ENCODE measurements at regions not wholly inside any gene's neighbourhood (a gene's known extent, or its start where the extent isn't known, plus 50 kb on each side); places are given as distances from the start of the nearest gene placed in this dataset.
"Not testable (repeated sequence)": the region's sequence is repeated elsewhere in the genome, so short reads cannot be mapped to it uniquely, and the experiment has no call there.

- Histone ChIP-seq H3K9ac (ENCODE audit: low read depth in 1 of 2, low read length in 2 of 2) (no peak overlapping the region), H3K4me3 (ENCODE audit: low read depth in 1 of 2, low read length in 2 of 2) (no peak overlapping the region), H3K36me3 (ENCODE audit: control insufficient read depth in 1 of 2, insufficient read depth in 2 of 2, low read length in 2 of 2) (no peaks in the 10 kb centered on the region), H3K27me3 (ENCODE audit: control insufficient read depth in 1 of 2, insufficient read depth in 2 of 2, low read length in 2 of 2) (no peaks in the 10 kb centered on the region), H3K27ac (ENCODE audit: low read depth, low read length) (no peak overlapping the region), H3K4me1 (ENCODE audit: control insufficient read depth in 1 of 2, insufficient read depth in 2 of 2, low read length in 2 of 2) (no peaks in the 10 kb centered on the region), H3K9me3 (ENCODE audit: control insufficient read depth in 1 of 2, low read length in 2 of 2) (no peaks in the 10 kb centered on the region)
Measured at GRCh38 chr6:84897011-84897410, 132.6 kb upstream of the TBX18 start.

DNA sequence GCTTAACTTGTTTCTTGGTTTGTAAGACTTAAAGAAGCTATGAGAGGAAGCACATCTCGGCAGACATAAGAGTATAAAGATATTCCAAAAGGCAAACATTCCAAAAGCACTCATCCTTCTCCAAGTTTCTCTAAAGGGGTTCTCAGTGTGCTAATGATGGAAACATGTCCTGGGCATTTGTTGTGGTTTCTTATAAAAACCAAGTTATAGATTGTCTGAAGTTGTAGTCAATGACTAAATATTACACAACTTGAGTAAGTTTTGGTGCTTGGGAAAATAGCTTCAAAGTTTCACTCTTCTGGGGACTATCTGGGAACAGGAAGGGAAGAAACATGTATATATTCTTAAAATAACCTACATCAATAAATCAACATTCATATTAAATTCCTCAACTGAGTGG is 128.3 kb upstream of the TBX18 start:
- no peaks in the 10 kb centered on the region for H3K36me3 ChIP-seq (ENCODE audit: control insufficient read depth in 1 of 2, insufficient read depth in 2 of 2, low read length in 2 of 2)
- H3K27me3 ChIP-seq (ENCODE audit: control insufficient read depth in 1 of 2, insufficient read depth in 2 of 2, low read length in 2 of 2), result no peaks in the 10 kb centered on the region
- H3K4me3 ChIP-seq (ENCODE audit: low read depth in 1 of 2, low read length in 2 of 2), result no peak overlapping the region
- no peak overlapping the region for H3K9ac ChIP-seq (ENCODE audit: low read depth in 1 of 2, low read length in 2 of 2)
- no peaks in the 10 kb centered on the region for H3K4me1 ChIP-seq (ENCODE audit: control insufficient read depth in 1 of 2, insufficient read depth in 2 of 2, low read length in 2 of 2)
- H3K9me3 ChIP-seq (ENCODE audit: control insufficient read depth in 1 of 2, low read length in 2 of 2), result no peaks in the 10 kb centered on the region
- no peak overlapping the region for H3K27ac ChIP-seq (ENCODE audit: low read depth, low read length)

GRCh38 chr6:84882768-84883766 is 118.7 kb upstream of the TBX18 start:
- Histone ChIP-seq H3K4me3 (ENCODE audit: low read depth in 1 of 2, low read length in 2 of 2) (no peak overlapping the region), H3K9me3 (ENCODE audit: control insufficient read depth in 1 of 2, low read length in 2 of 2) (no peaks in the 10 kb centered on the region), H3K27ac (ENCODE audit: low read depth, low read length) (no peak overlapping the region), H3K9ac (ENCODE audit: low read depth in 1 of 2, low read length in 2 of 2) (no peak overlapping the region), H3K27me3 (ENCODE audit: control insufficient read depth in 1 of 2, insufficient read depth in 2 of 2, low read length in 2 of 2) (no peaks in the 10 kb centered on the region), H3K4me1 (ENCODE audit: control insufficient read depth in 1 of 2, insufficient read depth in 2 of 2, low read length in 2 of 2) (no peaks in the 10 kb centered on the region), H3K36me3 (ENCODE audit: control insufficient read depth in 1 of 2, insufficient read depth in 2 of 2, low read length in 2 of 2) (no peaks in the 10 kb centered on the region)

GRCh38 chr6:84879385-84879784 is 115.0 kb upstream of the TBX18 start:
- H3K9ac ChIP-seq (ENCODE audit: low read depth in 1 of 2, low read length in 2 of 2); H3K9me3 ChIP-seq (ENCODE audit: control insufficient read depth in 1 of 2, low read length in 2 of 2); H3K4me1 ChIP-seq (ENCODE audit: control insufficient read depth in 1 of 2, insufficient read depth in 2 of 2, low read length in 2 of 2); H3K27ac ChIP-seq (ENCODE audit: low read depth, low read length); H3K4me3 ChIP-seq (ENCODE audit: low read depth in 1 of 2, low read length in 2 of 2); H3K36me3 ChIP-seq (ENCODE audit: control insufficient read depth in 1 of 2, insufficient read depth in 2 of 2, low read length in 2 of 2); H3K27me3 ChIP-seq (ENCODE audit: control insufficient read depth in 1 of 2, insufficient read depth in 2 of 2, low read length in 2 of 2): not testable (repeated sequence)

- H3K4me1 ChIP-seq (ENCODE audit: control insufficient read depth in 1 of 2, insufficient read depth in 2 of 2, low read length in 2 of 2), result no peaks in the 10 kb centered on the region
- H3K27me3 ChIP-seq (ENCODE audit: control insufficient read depth in 1 of 2, insufficient read depth in 2 of 2, low read length in 2 of 2), result no peaks in the 10 kb centered on the region
- H3K27ac ChIP-seq (ENCODE audit: low read depth, low read length), result no peak overlapping the region
- no peaks in the 10 kb centered on the region for H3K36me3 ChIP-seq (ENCODE audit: control insufficient read depth in 1 of 2, insufficient read depth in 2 of 2, low read length in 2 of 2)
- H3K9me3 ChIP-seq (ENCODE audit: control insufficient read depth in 1 of 2, low read length in 2 of 2), result no peaks in the 10 kb centered on the region
- H3K4me3 ChIP-seq (ENCODE audit: low read depth in 1 of 2, low read length in 2 of 2), result no peak overlapping the region
- no peak overlapping the region for H3K9ac ChIP-seq (ENCODE audit: low read depth in 1 of 2, low read length in 2 of 2)
Measured at GRCh38 chr6:84877515-84878210, 113.3 kb upstream of the TBX18 start.

DNA sequence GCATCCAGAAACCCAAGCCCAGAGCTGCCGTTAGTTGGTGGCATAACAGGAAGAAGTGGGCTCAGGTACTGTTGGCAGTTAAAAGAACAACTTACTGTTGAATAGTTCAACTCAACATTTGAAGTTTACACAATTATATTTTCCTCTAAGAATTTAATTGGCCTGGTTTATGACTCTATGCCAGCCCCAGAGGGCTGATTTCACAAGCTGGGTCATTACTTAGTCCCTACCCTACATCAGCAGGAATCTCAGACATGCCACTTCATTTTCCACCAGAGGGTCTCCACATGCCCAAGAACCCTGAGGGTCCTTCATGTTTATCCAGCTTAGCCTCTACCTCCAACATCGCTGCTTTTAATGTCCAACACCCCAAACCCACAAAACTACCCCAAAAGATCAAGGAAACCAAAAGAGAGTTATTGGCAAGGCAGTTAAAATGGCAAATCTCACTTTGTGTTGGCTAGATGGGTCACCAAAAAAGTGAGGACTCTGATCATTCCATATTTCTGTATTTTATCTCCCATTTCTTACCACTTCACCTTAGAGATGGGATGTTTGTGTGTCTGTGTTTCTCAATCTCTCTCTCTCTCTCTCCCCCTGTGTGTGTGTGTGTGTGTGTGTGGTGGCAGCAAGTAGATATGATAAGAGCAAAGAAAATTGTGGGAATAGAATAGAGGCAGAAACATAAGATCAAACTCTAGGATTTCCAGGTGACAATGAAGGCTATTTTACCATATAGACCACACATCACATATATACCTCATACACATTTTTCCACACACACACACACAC is 112.5 kb upstream of the TBX18 start:
- Histone ChIP-seq H3K36me3 (ENCODE audit: control insufficient read depth in 1 of 2, insufficient read depth in 2 of 2, low read length in 2 of 2) (no peaks in the 10 kb centered on the region), H3K9ac (ENCODE audit: low read depth in 1 of 2, low read length in 2 of 2) (no peak overlapping the region), H3K4me1 (ENCODE audit: control insufficient read depth in 1 of 2, insufficient read depth in 2 of 2, low read length in 2 of 2) (no peaks in the 10 kb centered on the region), H3K4me3 (ENCODE audit: low read depth in 1 of 2, low read length in 2 of 2) (no peak overlapping the region), H3K27me3 (ENCODE audit: control insufficient read depth in 1 of 2, insufficient read depth in 2 of 2, low read length in 2 of 2) (no peaks in the 10 kb centered on the region), H3K27ac (ENCODE audit: low read depth, low read length) (no peak overlapping the region), H3K9me3 (ENCODE audit: control insufficient read depth in 1 of 2, low read length in 2 of 2) (no peaks in the 10 kb centered on the region)

GRCh38 chr6:84872996-84873723 is 108.8 kb upstream of the TBX18 start:
- Histone ChIP-seq H3K27me3 (ENCODE audit: control insufficient read depth in 1 of 2, insufficient read depth in 2 of 2, low read length in 2 of 2) (no peaks in the 10 kb centered on the region), H3K9ac (ENCODE audit: low read depth in 1 of 2, low read length in 2 of 2) (no peak overlapping the region), H3K9me3 (ENCODE audit: control insufficient read depth in 1 of 2, low read length in 2 of 2) (no peaks in the 10 kb centered on the region), H3K36me3 (ENCODE audit: control insufficient read depth in 1 of 2, insufficient read depth in 2 of 2, low read length in 2 of 2) (no peaks in the 10 kb centered on the region), H3K4me3 (ENCODE audit: low read depth in 1 of 2, low read length in 2 of 2) (no peak overlapping the region), H3K4me1 (ENCODE audit: control insufficient read depth in 1 of 2, insufficient read depth in 2 of 2, low read length in 2 of 2) (no peaks in the 10 kb centered on the region), H3K27ac (ENCODE audit: low read depth, low read length) (no peak overlapping the region)

- Histone ChIP-seq H3K27ac (ENCODE audit: low read depth, low read length) (no peak overlapping the region), H3K36me3 (ENCODE audit: control insufficient read depth in 1 of 2, insufficient read depth in 2 of 2, low read length in 2 of 2) (no peaks in the 10 kb centered on the region), H3K4me1 (ENCODE audit: control insufficient read depth in 1 of 2, insufficient read depth in 2 of 2, low read length in 2 of 2) (no peaks in the 10 kb centered on the region), H3K9ac (ENCODE audit: low read depth in 1 of 2, low read length in 2 of 2) (no peak overlapping the region), H3K9me3 (ENCODE audit: control insufficient read depth in 1 of 2, low read length in 2 of 2) (no peaks in the 10 kb centered on the region), H3K4me3 (ENCODE audit: low read depth in 1 of 2, low read length in 2 of 2) (no peak overlapping the region), H3K27me3 (ENCODE audit: control insufficient read depth in 1 of 2, insufficient read depth in 2 of 2, low read length in 2 of 2) (no peaks in the 10 kb centered on the region)
Measured at GRCh38 chr6:84871925-84872324, 107.5 kb upstream of the TBX18 start.

DNA sequence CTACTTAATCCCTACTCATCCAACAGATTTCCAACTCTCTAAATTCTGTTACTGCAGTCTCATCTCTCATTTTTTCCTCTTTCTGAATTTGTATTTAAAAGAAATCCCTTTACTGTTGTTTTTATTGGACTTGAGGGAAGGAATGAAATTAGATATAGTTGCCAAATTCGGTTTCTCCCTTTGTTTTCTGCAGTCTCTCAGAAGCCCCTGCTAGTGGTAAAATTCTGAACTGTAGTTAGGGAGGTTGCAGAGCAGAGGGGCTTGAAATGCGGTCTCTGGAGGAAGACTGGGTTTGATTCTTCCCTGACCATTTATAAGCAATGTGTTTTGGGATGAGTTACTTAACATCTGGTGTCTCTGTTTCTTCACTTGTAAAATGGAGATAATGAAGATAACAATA is 106.3 kb upstream of the TBX18 start:
- no peaks in the 10 kb centered on the region for H3K36me3 ChIP-seq (ENCODE audit: control insufficient read depth in 1 of 2, insufficient read depth in 2 of 2, low read length in 2 of 2)
- no peak overlapping the region for H3K27ac ChIP-seq (ENCODE audit: low read depth, low read length)
- no peaks in the 10 kb centered on the region for H3K27me3 ChIP-seq (ENCODE audit: control insufficient read depth in 1 of 2, insufficient read depth in 2 of 2, low read length in 2 of 2)
- no peaks in the 10 kb centered on the region for H3K9me3 ChIP-seq (ENCODE audit: control insufficient read depth in 1 of 2, low read length in 2 of 2)
- no peak overlapping the region for H3K4me3 ChIP-seq (ENCODE audit: low read depth in 1 of 2, low read length in 2 of 2)
- H3K9ac ChIP-seq (ENCODE audit: low read depth in 1 of 2, low read length in 2 of 2), result no peak overlapping the region
- H3K4me1 ChIP-seq (ENCODE audit: control insufficient read depth in 1 of 2, insufficient read depth in 2 of 2, low read length in 2 of 2), result no peaks in the 10 kb centered on the region

Measured in duodenal mucosa (tissue), 2 donors.